Pancreas (tissue), 10 donors: ENCODE measurements at regions not wholly inside any gene's neighbourhood (a gene's known extent, or its start where the extent isn't known, plus 50 kb on each side); places are given as distances from the start of the nearest gene placed in this dataset.

Experiments
- ATAC-seq, 4 donors: fragments of 200-7000 bp; cut with Tn5 transposase; one replicate each; pipeline versions ENCODE4 v1.8.0 to v1.9.1; 2020; ENCODE audit warnings: mild to moderate bottlenecking in 4 of 4, moderate library complexity in 4 of 4
- DNase-seq, 6 donors: peaks; one replicate each; pipeline ENCODE4 v3.0.0-alpha.2; 2020
- FAIRE-seq: peaks from 2 replicates; lab custom pipeline; 2012; peaks lifted over from hg19 to GRCh38; lab: Jason Lieb, UNC
- H3K27ac ChIP-seq, 4 donors: fragments of 200-600 bp; sonication (generic); 1 replicate in 3 of 4; 2 replicates in 1 of 4; pipeline versions ENCODE4 v1.5.0 to v1.8.0; 2020
- H3K27me3 ChIP-seq, 4 donors: fragments of 200-600 bp; one replicate each; pipeline ENCODE4 v1.8.0; 2021
- H3K36me3 ChIP-seq, 3 donors: fragments of 200-600 bp; sonication (generic) in 1 of 3; one replicate each; pipeline versions ENCODE4 v1.5.0 to v1.8.0; 2020 to 2021
- H3K4me1 ChIP-seq, 3 donors: fragments of 200-600 bp; one replicate each; pipeline ENCODE4 v1.8.0; 2021
- H3K4me3 ChIP-seq, 4 donors: fragments of 200-600 bp; sonication (generic) in 2 of 4; one replicate each; pipeline versions ENCODE4 v1.5.0 to v1.8.0; 2020 to 2021
- H3K9me3 ChIP-seq, 4 donors: fragments of 200-600 bp; one replicate each; pipeline ENCODE4 v1.8.0; 2021
- WGBS, 2 donors: extraction: QIAGEN DNeasy Blood & Tissue Kit; methylation state at CpG; one replicate each; pipeline ENCODE4 v1.1.7; 2013; 5-methylcytosine and 5-hydroxymethylcytosine counted together
- intact Hi-C, 3 donors: fragments of 100-400 bp; cut with DNase I; formaldehyde crosslinking; loops; one replicate each; pipeline versions ENCODE4 v1.11.1 to v1.14.2; 2022
- TF ChIP-seq, protein P1 (sequence below), 4 donors: fragments of 200-600 bp; sonication (generic) in 3 of 4; IDR thresholded peaks; one replicate each; pipeline versions ENCODE4 v1.5.0 to v1.8.0; 2021; ENCODE audit warnings: antibody characterized with exemption in 4 of 4
- donor health status: healthy with polysubstance abuse.
- donor health status: DM: no; HTN: no; CAD: no; lungs with moderate emphysema.
- donor health status: DM: no; HTN: no; CAD: no.
- donor health status: control.
- donor health status: control.
- donor health status: Bipolar disorder and iron deficiency.
- donor health status: DM: yes; HTN: yes; CAD: no.
- donor health status: DM: no; HTN: no; CAD: no.
- donor health status: DM: no; HTN: no; CAD: no.
- donor health status: DM: yes; HTN: yes; CAD: no.

GRCh38 chr11:26187639-26188038, 144.3 kb upstream of the ANO3 start:
- TF ChIP-seq, protein P1, sequence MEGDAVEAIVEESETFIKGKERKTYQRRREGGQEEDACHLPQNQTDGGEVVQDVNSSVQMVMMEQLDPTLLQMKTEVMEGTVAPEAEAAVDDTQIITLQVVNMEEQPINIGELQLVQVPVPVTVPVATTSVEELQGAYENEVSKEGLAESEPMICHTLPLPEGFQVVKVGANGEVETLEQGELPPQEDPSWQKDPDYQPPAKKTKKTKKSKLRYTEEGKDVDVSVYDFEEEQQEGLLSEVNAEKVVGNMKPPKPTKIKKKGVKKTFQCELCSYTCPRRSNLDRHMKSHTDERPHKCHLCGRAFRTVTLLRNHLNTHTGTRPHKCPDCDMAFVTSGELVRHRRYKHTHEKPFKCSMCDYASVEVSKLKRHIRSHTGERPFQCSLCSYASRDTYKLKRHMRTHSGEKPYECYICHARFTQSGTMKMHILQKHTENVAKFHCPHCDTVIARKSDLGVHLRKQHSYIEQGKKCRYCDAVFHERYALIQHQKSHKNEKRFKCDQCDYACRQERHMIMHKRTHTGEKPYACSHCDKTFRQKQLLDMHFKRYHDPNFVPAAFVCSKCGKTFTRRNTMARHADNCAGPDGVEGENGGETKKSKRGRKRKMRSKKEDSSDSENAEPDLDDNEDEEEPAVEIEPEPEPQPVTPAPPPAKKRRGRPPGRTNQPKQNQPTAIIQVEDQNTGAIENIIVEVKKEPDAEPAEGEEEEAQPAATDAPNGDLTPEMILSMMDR (IDR thresholded peaks at IDR 0.05) = no peak
- Histone ChIP-seq H3K27ac (peak overlapping the region in 1 of 4 donors; percentile 27), H3K4me1 (no peaks in the 10 kb centered on the region), H3K27me3 (no peaks in the 10 kb centered on the region), H3K36me3 (no peaks in the 10 kb centered on the region), H3K4me3 (no peak overlapping the region), H3K9me3 (no peaks in the 10 kb centered on the region)
- WGBS, 2 donors = 21 to 22% methylated on average over 2 of the region's 2 CpGs
- intact Hi-C loops = no loop called here
- ATAC-seq (peak in 3 of 4 donors; percentile 31 to 46 (median 46)), FAIRE-seq (no peak), DNase-seq (no peak)

DNA sequence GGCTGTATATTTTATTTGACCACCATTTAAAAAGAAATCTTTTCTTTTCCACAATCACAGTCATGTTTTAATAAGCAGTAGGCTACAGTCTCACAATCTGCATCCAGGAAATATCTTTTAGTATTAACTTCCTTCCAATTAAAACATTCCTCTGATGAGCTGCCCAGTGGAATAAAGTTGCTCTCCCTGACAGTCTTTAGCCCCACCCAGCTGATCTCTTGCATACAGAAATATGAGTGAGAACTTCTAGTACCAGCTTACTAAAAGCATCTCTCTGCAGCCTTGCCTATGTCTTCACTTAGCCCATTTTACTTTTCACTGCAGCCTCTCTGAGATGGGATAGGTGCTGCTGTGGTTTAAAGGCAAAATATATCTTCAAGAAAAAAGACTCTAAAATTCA, 143.4 kb upstream of the ANO3 start:
- H3K4me1 ChIP-seq = no peaks in the 10 kb centered on the region
- H3K9me3 ChIP-seq = no peaks in the 10 kb centered on the region
- H3K27me3 ChIP-seq = no peaks in the 10 kb centered on the region
- intact Hi-C loops = no loop called here
- FAIRE-seq = no peak
- H3K4me3 ChIP-seq = no peak overlapping the region
- no peak overlapping the region for H3K27ac ChIP-seq
- H3K36me3 ChIP-seq = no peaks in the 10 kb centered on the region
- ATAC-seq = no peak
- TF ChIP-seq, protein P1 (IDR thresholded peaks at IDR 0.05) = no peak
- no peak for DNase-seq

GRCh38 chr11:26191193-26191592, 140.7 kb upstream of the ANO3 start:
- H3K36me3 ChIP-seq = no peaks in the 10 kb centered on the region
- intact Hi-C loops = no loop called here
- WGBS, 2 donors = 89 to 97% methylated on average over 6 of the region's 6 CpGs
- no peaks in the 10 kb centered on the region for H3K9me3 ChIP-seq
- no peaks in the 10 kb centered on the region for H3K27me3 ChIP-seq
- FAIRE-seq (no peak), ATAC-seq (no peak), DNase-seq (no peak)
- TF ChIP-seq, protein P1 (IDR thresholded peaks at IDR 0.05) = no peak
- H3K4me1 ChIP-seq = no peaks in the 10 kb centered on the region
- H3K27ac ChIP-seq = no peak overlapping the region
- no peak overlapping the region for H3K4me3 ChIP-seq

GRCh38 chr11:26193694-26194365, 138.1 kb upstream of the ANO3 start:
- intact Hi-C loops = no loop called here
- no peaks in the 10 kb centered on the region for H3K9me3 ChIP-seq
- no peaks in the 10 kb centered on the region for H3K36me3 ChIP-seq
- H3K27ac ChIP-seq = no peak overlapping the region
- TF ChIP-seq, protein P1 (IDR thresholded peaks at IDR 0.05) = no peak
- no peaks in the 10 kb centered on the region for H3K27me3 ChIP-seq
- FAIRE-seq (no peak), DNase-seq (no peak), ATAC-seq (peak in 2 of 4 donors; percentile 39 to 41)
- no peaks in the 10 kb centered on the region for H3K4me1 ChIP-seq
- no peak overlapping the region for H3K4me3 ChIP-seq

GRCh38 chr11:26194881-26195280, 137.0 kb upstream of the ANO3 start:
- TF ChIP-seq, protein P1 (IDR thresholded peaks at IDR 0.05) = no peak
- Histone ChIP-seq H3K27ac (no peak overlapping the region), H3K9me3 (no peaks in the 10 kb centered on the region), H3K4me3 (no peak overlapping the region), H3K27me3 (no peaks in the 10 kb centered on the region), H3K36me3 (no peaks in the 10 kb centered on the region), H3K4me1 (no peaks in the 10 kb centered on the region)
- intact Hi-C loops = no loop called here
- FAIRE-seq = no peak
- DNase-seq = no peak
- ATAC-seq = no peak
- 66 to 83% methylated on average over 1 of the region's 1 CpG for WGBS, 2 donors
